GM12878 (cell line): ENCODE measurements at regions not wholly inside any gene's neighbourhood (a gene's known extent, or its start where the extent isn't known, plus 50 kb on each side); places are given as distances from the start of the nearest gene placed in this dataset.

ENCODE experiments used
- ATAC-seq: fragments of 200-7000 bp; cut with Tn5 transposase; 3 replicates; pipeline ENCODE4 v1.9.1; 2020; ENCODE audit warnings: mild to moderate bottlenecking, moderate library complexity
- BruUV-seq: library from RNA; stranded (reverse); fragments of 400-500 nt; replicated peaks from 2 replicates; lab custom pipeline; 2021; lab: Mats Ljungman, UMichigan
- CTCF ChIA-PET: fragments of 300-600 bp; sonication (Branson Sonifier 250); formaldehyde crosslinking; extraction: SDS; loops from one replicate; lab custom pipeline; 2021; ENCODE audit warnings: inconsistent platforms; lab: Yijun Ruan, JAX
- POLR2A ChIA-PET: fragments of 350-600 bp; formaldehyde crosslinking; extraction: SDS; loops from one replicate; lab custom pipeline; 2021; ENCODE audit warnings: inconsistent platforms; lab: Charles Lee
- RAD21 ChIA-PET: fragments of 300-600 bp; sonication (Branson Sonifier 250); formaldehyde crosslinking; loops from one replicate; lab custom pipeline; 2023; ENCODE audit warnings: antibody characterized with exemption; ENCODE audit not compliant: unreplicated experiment; lab: Charles Lee
- SMC1A ChIA-PET: fragments of 300-600 bp; sonication (Branson Sonifier 250); formaldehyde crosslinking; loops from one replicate; lab custom pipeline; 2023; ENCODE audit not compliant: unreplicated experiment, uncharacterized antibody; lab: Charles Lee
- DNase-seq: peaks from one replicate; pipeline ENCODE4 v3.0.0-alpha.2; 2011; ENCODE audit warnings: low read depth, low spot score
- FAIRE-seq: peaks from 3 replicates; lab custom pipeline; 2011; peaks lifted over from hg19 to GRCh38; lab: Jason Lieb, UNC
- H2AFZ ChIP-seq: 2 replicates; pipeline ENCODE4 v1.6.0; 2011; ENCODE audit warnings: low read depth, low read length, control low read depth; ENCODE audit not compliant: control insufficient read depth
- H3K27ac ChIP-seq: 2 replicates; pipeline ENCODE4 v1.5.1; 2011; ENCODE audit warnings: control low read depth; ENCODE audit not compliant: control insufficient read depth, insufficient read depth
- H3K27me3 ChIP-seq, 2 experiments: replicated peaks in 1 of 2; 2 replicates each; pipeline versions ENCODE4 v1.6.0 to v1.6.1; 2011; ENCODE audit warnings: low read length in 1 of 2; ENCODE audit not compliant: control insufficient read depth in 2 of 2, insufficient read depth in 2 of 2
- H3K36me3 ChIP-seq, 2 experiments: 2 replicates each; pipeline ENCODE4 v1.5.1; 2011; ENCODE audit warnings: low read length in 1 of 2; ENCODE audit not compliant: control insufficient read depth in 2 of 2, insufficient read depth in 2 of 2
- H3K4me1 ChIP-seq: 2 replicates; pipeline ENCODE4 v1.6.1; 2011; ENCODE audit warnings: mild to moderate bottlenecking, low read length, moderate library complexity, mixed read lengths; ENCODE audit not compliant: control insufficient read depth, insufficient read depth
- H3K4me2 ChIP-seq: 2 replicates; pipeline ENCODE4 v1.6.0; 2011; ENCODE audit warnings: control low read depth; ENCODE audit not compliant: control insufficient read depth, insufficient read depth
- H3K4me3 ChIP-seq: fragments of 200-600 bp; sonication (generic); 2 replicates; pipeline ENCODE4 v1.5.1; 2016
- H3K79me2 ChIP-seq: 2 replicates; pipeline ENCODE4 v1.6.0; 2011; ENCODE audit warnings: low read length; ENCODE audit not compliant: control insufficient read depth, insufficient read depth
- H3K9ac ChIP-seq: 2 replicates; pipeline ENCODE4 v1.8.0; 2011; ENCODE audit warnings: low read length, control low read depth, mixed read lengths; ENCODE audit not compliant: control insufficient read depth, insufficient read depth
- H3K9me3 ChIP-seq: replicated peaks from 3 replicates; pipeline ENCODE4 v1.5.1; 2011; ENCODE audit warnings: mild to moderate bottlenecking, low read length; ENCODE audit not compliant: control insufficient read depth, insufficient read depth
- H4K20me1 ChIP-seq: 2 replicates; pipeline ENCODE4 v1.6.0; 2011; ENCODE audit not compliant: control insufficient read depth, insufficient read depth
- CREM ChIP-seq: IDR thresholded peaks from 2 replicates; pipeline ENCODE4 v1.6.1; 2014; ENCODE audit warnings: antibody characterized with exemption, low read depth
- GATAD2B ChIP-seq: fragments of 450-650 bp; conservative IDR thresholded peaks from 2 replicates; pipeline ENCODE4 v1.6.1; 2017; ENCODE audit warnings: low read depth, mild to moderate bottlenecking, moderate library complexity
- PAX8 ChIP-seq: fragments of 450-650 bp; IDR thresholded peaks from 2 replicates; pipeline ENCODE4 v1.6.1; 2017; ENCODE audit warnings: mild to moderate bottlenecking, moderate library complexity
- POLR2A ChIP-seq: IDR thresholded peaks from 2 replicates; pipeline ENCODE4 v1.6.1; 2011; ENCODE audit warnings: low read depth, mild to moderate bottlenecking, low read length
- TARDBP ChIP-seq: IDR thresholded peaks from 2 replicates; pipeline ENCODE4 v1.6.1; 2016; ENCODE audit warnings: borderline replicate concordance
- YBX1 ChIP-seq: fragments of 450-650 bp; IDR thresholded peaks from 2 replicates; pipeline ENCODE4 v1.6.1; 2016; ENCODE audit warnings: antibody characterized with exemption
- ZNF274 ChIP-seq: IDR thresholded peaks from one replicate; pipeline ENCODE4 v1.8.0; 2011; ENCODE audit not compliant: insufficient read length, insufficient read depth
- WGBS: methylation state at CpG from one replicate; pipeline ENCODE4 v1.1.6; 2016; ENCODE audit warnings: low lambda C conversion rate; ENCODE audit not compliant: insufficient replicate concordance, insufficient coverage; ENCODE audit errors: missing lambda C conversion rate; 5-methylcytosine and 5-hydroxymethylcytosine counted together
- in situ Hi-C: fragments of 300-500 bp; cut with MboI; formaldehyde crosslinking; loops from 9 replicates; pipeline ENCODE4 v1.14.3; 2018; ENCODE audit warnings: mixed read lengths
- intact Hi-C: fragments of 100-400 bp; cut with micrococcal nuclease; formaldehyde crosslinking; loops from one replicate; pipeline ENCODE4 v1.14.2; 2022; ENCODE audit not compliant: unreplicated experiment

DNA sequence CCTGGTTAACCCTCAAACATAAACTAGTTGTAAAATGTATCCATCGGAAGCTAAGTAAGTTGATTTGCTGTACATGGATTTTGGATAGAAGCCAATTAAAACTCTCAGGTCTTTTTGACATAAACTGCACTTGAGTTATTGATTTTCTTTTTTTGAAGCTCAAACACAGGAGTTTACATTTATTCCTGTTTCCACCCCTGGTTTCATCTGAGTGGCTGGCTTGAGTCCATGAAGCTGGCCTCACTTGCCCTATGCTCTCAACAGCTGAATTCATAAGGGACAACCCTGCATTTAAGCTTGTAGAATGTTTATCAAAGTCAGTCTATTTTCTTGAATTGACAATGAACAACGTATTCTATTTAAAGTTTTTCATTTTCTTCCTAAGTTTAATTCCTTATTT lies 58.1 kb upstream of the PLEKHG1 start:
- Histone ChIP-seq H3K4me3 (no peak overlapping the region), H3K4me1 (no peaks in the 10 kb centered on the region), H3K79me2 (no peaks in the 10 kb centered on the region), H3K27me3 (peaks cover 0 to 2% of the 10 kb centered on the region in 2 experiments; a peak in 1 of 4 replicates), H3K4me2 (no peak overlapping the region), H4K20me1 (no peaks in the 10 kb centered on the region), H3K27ac (no peak overlapping the region), H2AFZ (no peak overlapping the region), H3K9me3 (no peaks in the 10 kb centered on the region; the same call in 2 of the 3 replicates), H3K36me3 (no peaks in the 10 kb centered on the region), H3K9ac (no peak overlapping the region)
- no TSS peak for BruUV-seq
- FAIRE-seq, result no peak
- intact Hi-C loops, result no loop called here
- ChIA-PET CTCF (interaction anchor here (0.7 to 1.2 kb wide), 2 partner anchors 97 to 123 kb away, joined by 3 read pairs; no protein-coding TSS in a partner anchor), SMC1A (interaction anchor here (1.0 kb wide), 1 partner anchor 36 kb away, joined by 4 read pairs; no protein-coding TSS in a partner anchor), RAD21 (no interaction called here), POLR2A (no interaction called here)
- DNase-seq, result no peak
- ATAC-seq, result no peak
- 52% methylated on average over 2 of the region's 2 CpGs for WGBS
- TF ChIP-seq YBX1, result no peak
- no peak for TF ChIP-seq ZNF274
- no peak for TF ChIP-seq POLR2A
- no peak for TF ChIP-seq CREM
- in situ Hi-C loops, result no loop called here

DNA sequence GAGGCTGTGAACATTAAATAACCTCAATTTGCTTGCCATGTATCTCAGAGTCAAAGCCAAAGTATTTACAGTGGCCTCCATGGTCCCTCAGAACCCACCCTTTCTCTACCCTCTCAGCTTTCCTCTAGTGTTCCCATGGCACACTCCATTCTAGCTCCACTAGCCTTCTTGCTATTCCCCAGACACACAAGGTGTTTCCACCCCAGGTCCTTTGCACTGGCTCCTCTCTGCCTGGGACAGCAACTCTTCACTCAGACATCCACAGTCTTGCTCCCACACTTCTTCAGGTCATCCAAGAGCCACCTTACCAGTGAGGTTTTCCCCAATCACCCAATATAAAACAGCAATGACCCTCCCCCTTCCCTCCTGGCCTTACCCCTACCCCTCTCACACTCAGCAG lies 56.5 kb upstream of the PLEKHG1 start:
- no peak for DNase-seq
- no peak for FAIRE-seq
- in situ Hi-C loops, result no loop called here
- TF ChIP-seq TARDBP (no peak), GATAD2B (no peak), PAX8 (no peak)
- Histone ChIP-seq H4K20me1 (no peaks in the 10 kb centered on the region), H3K36me3 (no peaks in the 10 kb centered on the region), H3K4me1 (no peaks in the 10 kb centered on the region), H2AFZ (no peak overlapping the region), H3K4me3 (no peak overlapping the region), H3K9me3 (no peaks in the 10 kb centered on the region; the same call in 2 of the 3 replicates), H3K79me2 (no peaks in the 10 kb centered on the region), H3K4me2 (no peak overlapping the region), H3K9ac (no peak overlapping the region), H3K27ac (no peak overlapping the region), H3K27me3 (no peaks in the 10 kb centered on the region; a peak in 1 of 4 replicates)
- ChIA-PET SMC1A (no interaction called here), RAD21 (no interaction called here), POLR2A (no interaction called here), CTCF (no interaction called here)
- ATAC-seq, result no peak
- intact Hi-C loops, result no loop called here
- BruUV-seq, result no TSS peak
